PC-9 (cell line): ENCODE measurements at regions not wholly inside any gene's neighbourhood (a gene's known extent, or its start where the extent isn't known, plus 50 kb on each side); places are given as distances from the start of the nearest gene placed in this dataset.

Source experiments
- EZH2 ChIP-seq: fragments of 200-600 bp; sonication (generic); IDR thresholded peaks from 2 replicates; pipeline ENCODE4 v1.8.0; 2017; ENCODE audit warnings: antibody characterized with exemption, low read depth
- TF ChIP-seq, protein P1 (sequence below): fragments of 200-600 bp; sonication (generic); conservative IDR thresholded peaks from 2 replicates; pipeline ENCODE4 v1.6.1; 2017; ENCODE audit warnings: mixed run types, antibody characterized with exemption, mild to moderate bottlenecking, moderate library complexity

DNA sequence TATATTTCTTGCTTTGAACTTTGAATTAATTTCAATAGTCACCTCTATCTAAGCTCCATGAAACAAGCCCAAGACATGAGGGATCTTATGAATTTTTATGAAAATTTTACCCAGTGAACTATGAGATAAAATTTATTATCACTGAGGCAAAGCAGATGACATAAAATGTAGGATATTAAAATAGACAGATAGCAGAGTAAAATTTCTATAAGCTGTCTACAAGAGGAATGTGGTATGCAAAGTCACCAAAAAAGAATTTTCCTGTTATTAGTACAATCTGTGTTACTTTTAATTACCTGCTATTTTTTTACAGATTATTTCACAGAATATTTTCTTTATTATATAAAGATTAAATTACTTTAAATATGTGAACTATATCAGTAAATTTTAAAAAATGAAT, 2312.6 kb downstream of the PCDH9 start:
- TF ChIP-seq, protein P1, sequence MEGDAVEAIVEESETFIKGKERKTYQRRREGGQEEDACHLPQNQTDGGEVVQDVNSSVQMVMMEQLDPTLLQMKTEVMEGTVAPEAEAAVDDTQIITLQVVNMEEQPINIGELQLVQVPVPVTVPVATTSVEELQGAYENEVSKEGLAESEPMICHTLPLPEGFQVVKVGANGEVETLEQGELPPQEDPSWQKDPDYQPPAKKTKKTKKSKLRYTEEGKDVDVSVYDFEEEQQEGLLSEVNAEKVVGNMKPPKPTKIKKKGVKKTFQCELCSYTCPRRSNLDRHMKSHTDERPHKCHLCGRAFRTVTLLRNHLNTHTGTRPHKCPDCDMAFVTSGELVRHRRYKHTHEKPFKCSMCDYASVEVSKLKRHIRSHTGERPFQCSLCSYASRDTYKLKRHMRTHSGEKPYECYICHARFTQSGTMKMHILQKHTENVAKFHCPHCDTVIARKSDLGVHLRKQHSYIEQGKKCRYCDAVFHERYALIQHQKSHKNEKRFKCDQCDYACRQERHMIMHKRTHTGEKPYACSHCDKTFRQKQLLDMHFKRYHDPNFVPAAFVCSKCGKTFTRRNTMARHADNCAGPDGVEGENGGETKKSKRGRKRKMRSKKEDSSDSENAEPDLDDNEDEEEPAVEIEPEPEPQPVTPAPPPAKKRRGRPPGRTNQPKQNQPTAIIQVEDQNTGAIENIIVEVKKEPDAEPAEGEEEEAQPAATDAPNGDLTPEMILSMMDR: no peak
- TF ChIP-seq EZH2: no peak
